GM12878 (cell line): ENCODE measurements at regions not wholly inside any gene's neighbourhood (a gene's known extent, or its start where the extent isn't known, plus 50 kb on each side); places are given as distances from the start of the nearest gene placed in this dataset.

Source experiments
- ATAC-seq: fragments of 200-7000 bp; cut with Tn5 transposase; 3 replicates; pipeline ENCODE4 v1.9.1; 2020; ENCODE audit warnings: mild to moderate bottlenecking, moderate library complexity
- BruUV-seq: library from RNA; stranded (reverse); fragments of 400-500 nt; replicated peaks from 2 replicates; lab custom pipeline; 2021; lab: Mats Ljungman, UMichigan
- CTCF ChIA-PET: fragments of 300-600 bp; sonication (Branson Sonifier 250); formaldehyde crosslinking; extraction: SDS; loops from one replicate; lab custom pipeline; 2021; ENCODE audit warnings: inconsistent platforms; lab: Yijun Ruan, JAX
- POLR2A ChIA-PET: fragments of 350-600 bp; formaldehyde crosslinking; extraction: SDS; loops from one replicate; lab custom pipeline; 2021; ENCODE audit warnings: inconsistent platforms; lab: Charles Lee
- RAD21 ChIA-PET: fragments of 300-600 bp; sonication (Branson Sonifier 250); formaldehyde crosslinking; loops from one replicate; lab custom pipeline; 2023; ENCODE audit warnings: antibody characterized with exemption; ENCODE audit not compliant: unreplicated experiment; lab: Charles Lee
- SMC1A ChIA-PET: fragments of 300-600 bp; sonication (Branson Sonifier 250); formaldehyde crosslinking; loops from one replicate; lab custom pipeline; 2023; ENCODE audit not compliant: unreplicated experiment, uncharacterized antibody; lab: Charles Lee
- DNase-seq: peaks from one replicate; pipeline ENCODE4 v3.0.0-alpha.2; 2011; ENCODE audit warnings: low read depth, low spot score
- FAIRE-seq: peaks from 3 replicates; lab custom pipeline; 2011; peaks lifted over from hg19 to GRCh38; lab: Jason Lieb, UNC
- H2AFZ ChIP-seq: 2 replicates; pipeline ENCODE4 v1.6.0; 2011; ENCODE audit warnings: low read depth, low read length, control low read depth; ENCODE audit not compliant: control insufficient read depth
- H3K27ac ChIP-seq: 2 replicates; pipeline ENCODE4 v1.5.1; 2011; ENCODE audit warnings: control low read depth; ENCODE audit not compliant: control insufficient read depth, insufficient read depth
- H3K27me3 ChIP-seq, 2 experiments: replicated peaks in 1 of 2; 2 replicates each; pipeline versions ENCODE4 v1.6.0 to v1.6.1; 2011; ENCODE audit warnings: low read length in 1 of 2; ENCODE audit not compliant: control insufficient read depth in 2 of 2, insufficient read depth in 2 of 2
- H3K36me3 ChIP-seq, 2 experiments: 2 replicates each; pipeline ENCODE4 v1.5.1; 2011; ENCODE audit warnings: low read length in 1 of 2; ENCODE audit not compliant: control insufficient read depth in 2 of 2, insufficient read depth in 2 of 2
- H3K4me1 ChIP-seq: 2 replicates; pipeline ENCODE4 v1.6.1; 2011; ENCODE audit warnings: mild to moderate bottlenecking, low read length, moderate library complexity, mixed read lengths; ENCODE audit not compliant: control insufficient read depth, insufficient read depth
- H3K4me2 ChIP-seq: 2 replicates; pipeline ENCODE4 v1.6.0; 2011; ENCODE audit warnings: control low read depth; ENCODE audit not compliant: control insufficient read depth, insufficient read depth
- H3K4me3 ChIP-seq: fragments of 200-600 bp; sonication (generic); 2 replicates; pipeline ENCODE4 v1.5.1; 2016
- H3K79me2 ChIP-seq: 2 replicates; pipeline ENCODE4 v1.6.0; 2011; ENCODE audit warnings: low read length; ENCODE audit not compliant: control insufficient read depth, insufficient read depth
- H3K9ac ChIP-seq: 2 replicates; pipeline ENCODE4 v1.8.0; 2011; ENCODE audit warnings: low read length, control low read depth, mixed read lengths; ENCODE audit not compliant: control insufficient read depth, insufficient read depth
- H3K9me3 ChIP-seq: replicated peaks from 3 replicates; pipeline ENCODE4 v1.5.1; 2011; ENCODE audit warnings: mild to moderate bottlenecking, low read length; ENCODE audit not compliant: control insufficient read depth, insufficient read depth
- H4K20me1 ChIP-seq: 2 replicates; pipeline ENCODE4 v1.6.0; 2011; ENCODE audit not compliant: control insufficient read depth, insufficient read depth
- CEBPZ ChIP-seq: fragments of 150-350 bp; IDR thresholded peaks from 2 replicates; pipeline ENCODE4 v1.6.1; 2016; ENCODE audit warnings: low read depth, low read length
- EP300 ChIP-seq, 2 experiments: fragments of 150-350 bp in 1 of 2; IDR thresholded peaks; 2 replicates each; pipeline ENCODE4 v1.6.1; 2011 to 2012; ENCODE audit warnings: low read depth in 2 of 2, low read length in 2 of 2, borderline replicate concordance in 1 of 2, improper control_type of control experiment in 1 of 2, inconsistent platforms in 1 of 2; ENCODE audit not compliant: control insufficient read depth in 1 of 2
- IRF3 ChIP-seq: fragments of 450-650 bp; IDR thresholded peaks from 2 replicates; pipeline ENCODE4 v1.6.1; 2014; ENCODE audit warnings: mild to moderate bottlenecking
- KLF5 ChIP-seq: fragments of 450-650 bp; IDR thresholded peaks from 2 replicates; pipeline ENCODE4 v1.6.1; 2014; ENCODE audit warnings: mild to moderate bottlenecking; ENCODE audit not compliant: partially characterized antibody
- NBN ChIP-seq: fragments of 450-650 bp; IDR thresholded peaks from 2 replicates; pipeline ENCODE4 v1.6.1; 2016
- NKRF ChIP-seq: fragments of 450-650 bp; conservative IDR thresholded peaks from 2 replicates; pipeline ENCODE4 v1.6.1; 2017; ENCODE audit warnings: mild to moderate bottlenecking, moderate library complexity
- PKNOX1 ChIP-seq: fragments of 450-650 bp; IDR thresholded peaks from 2 replicates; pipeline ENCODE4 v1.6.1; 2016; ENCODE audit warnings: mild to moderate bottlenecking
- POLR2AphosphoS2 ChIP-seq: IDR thresholded peaks from 2 replicates; pipeline ENCODE4 v1.6.1; 2011; ENCODE audit warnings: low read depth, mild to moderate bottlenecking, low read length, improper control_type of control experiment, moderate library complexity
- SMARCA5 ChIP-seq: fragments of 450-650 bp; IDR thresholded peaks from 2 replicates; pipeline ENCODE4 v1.6.1; 2017; ENCODE audit warnings: mild to moderate bottlenecking
- SREBF2 ChIP-seq: IDR thresholded peaks from 2 replicates; pipeline ENCODE4 v1.6.1; 2012; ENCODE audit warnings: mild to moderate bottlenecking, low read length
- ZNF384 ChIP-seq: IDR thresholded peaks from 2 replicates; pipeline ENCODE4 v1.6.1; 2012; ENCODE audit warnings: low read depth, mild to moderate bottlenecking, low read length, improper control_type of control experiment, borderline replicate concordance
- ZSCAN29 ChIP-seq: fragments of 450-650 bp; IDR thresholded peaks from 2 replicates; pipeline ENCODE4 v1.6.1; 2017; ENCODE audit warnings: mild to moderate bottlenecking, moderate library complexity
- WGBS: methylation state at CpG from one replicate; pipeline ENCODE4 v1.1.6; 2016; ENCODE audit warnings: low lambda C conversion rate; ENCODE audit not compliant: insufficient replicate concordance, insufficient coverage; ENCODE audit errors: missing lambda C conversion rate; 5-methylcytosine and 5-hydroxymethylcytosine counted together
- in situ Hi-C: fragments of 300-500 bp; cut with MboI; formaldehyde crosslinking; loops from 9 replicates; pipeline ENCODE4 v1.14.3; 2018; ENCODE audit warnings: mixed read lengths
- intact Hi-C: fragments of 100-400 bp; cut with micrococcal nuclease; formaldehyde crosslinking; loops from one replicate; pipeline ENCODE4 v1.14.2; 2022; ENCODE audit not compliant: unreplicated experiment
- TF ChIP-seq, protein P1 (sequence below): fragments of 450-650 bp; IDR thresholded peaks from 2 replicates; pipeline ENCODE4 v1.6.1; 2017; ENCODE audit warnings: mild to moderate bottlenecking, low read depth, inconsistent platforms; ENCODE audit not compliant: poor library complexity, severe bottlenecking
- TF ChIP-seq, protein P2 (sequence below): IDR thresholded peaks from 2 replicates; pipeline ENCODE4 v1.6.1; 2011; ENCODE audit warnings: low read depth, low read length, improper control_type of control experiment, borderline replicate concordance

DNA sequence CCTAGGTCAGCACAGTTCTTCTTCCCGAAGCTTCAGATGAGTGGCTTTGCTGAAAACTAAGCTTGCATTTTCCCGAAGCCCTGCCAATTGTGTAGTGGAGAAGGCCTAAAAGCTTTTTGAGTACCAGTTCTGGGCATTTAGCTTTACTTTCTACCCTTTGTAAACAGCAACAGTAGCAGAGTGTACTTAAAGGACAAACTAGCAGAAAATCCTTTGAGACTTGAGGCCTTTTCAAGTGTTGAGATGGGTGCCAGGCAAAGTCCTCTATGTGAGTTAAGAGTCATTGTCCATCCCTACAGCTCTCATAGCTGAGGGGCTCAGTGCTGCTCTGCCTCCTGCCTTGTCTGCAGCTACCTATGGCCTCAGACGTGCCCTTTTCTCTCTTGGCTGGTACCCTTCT lies 368.2 kb downstream of the CCSER2 start:
- WGBS = 12% methylated on average over 3 of the region's 3 CpGs
- in situ Hi-C loops = no loop called here
- FAIRE-seq = no peak
- no peak for TF ChIP-seq ZNF384
- TF ChIP-seq PKNOX1 = no peak
- no peak for TF ChIP-seq NBN
- TF ChIP-seq CEBPZ = no peak
- TF ChIP-seq ZSCAN29 = no peak
- TF ChIP-seq NKRF = no peak
- TF ChIP-seq, protein P1, sequence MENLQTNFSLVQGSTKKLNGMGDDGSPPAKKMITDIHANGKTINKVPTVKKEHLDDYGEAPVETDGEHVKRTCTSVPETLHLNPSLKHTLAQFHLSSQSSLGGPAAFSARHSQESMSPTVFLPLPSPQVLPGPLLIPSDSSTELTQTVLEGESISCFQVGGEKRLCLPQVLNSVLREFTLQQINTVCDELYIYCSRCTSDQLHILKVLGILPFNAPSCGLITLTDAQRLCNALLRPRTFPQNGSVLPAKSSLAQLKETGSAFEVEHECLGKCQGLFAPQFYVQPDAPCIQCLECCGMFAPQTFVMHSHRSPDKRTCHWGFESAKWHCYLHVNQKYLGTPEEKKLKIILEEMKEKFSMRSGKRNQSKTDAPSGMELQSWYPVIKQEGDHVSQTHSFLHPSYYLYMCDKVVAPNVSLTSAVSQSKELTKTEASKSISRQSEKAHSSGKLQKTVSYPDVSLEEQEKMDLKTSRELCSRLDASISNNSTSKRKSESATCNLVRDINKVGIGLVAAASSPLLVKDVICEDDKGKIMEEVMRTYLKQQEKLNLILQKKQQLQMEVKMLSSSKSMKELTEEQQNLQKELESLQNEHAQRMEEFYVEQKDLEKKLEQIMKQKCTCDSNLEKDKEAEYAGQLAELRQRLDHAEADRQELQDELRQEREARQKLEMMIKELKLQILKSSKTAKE = no peak
- TF ChIP-seq EP300 (IDR thresholded peaks at IDR 0.05; ENCODE audit: borderline replicate concordance in 1 of 2, control insufficient read depth in 1 of 2, low read depth in 2 of 2, low read length in 2 of 2) = no peak
- no peak for TF ChIP-seq IRF3
- TF ChIP-seq SMARCA5 = no peak
- TF ChIP-seq KLF5 = no peak
- TF ChIP-seq, protein P2, sequence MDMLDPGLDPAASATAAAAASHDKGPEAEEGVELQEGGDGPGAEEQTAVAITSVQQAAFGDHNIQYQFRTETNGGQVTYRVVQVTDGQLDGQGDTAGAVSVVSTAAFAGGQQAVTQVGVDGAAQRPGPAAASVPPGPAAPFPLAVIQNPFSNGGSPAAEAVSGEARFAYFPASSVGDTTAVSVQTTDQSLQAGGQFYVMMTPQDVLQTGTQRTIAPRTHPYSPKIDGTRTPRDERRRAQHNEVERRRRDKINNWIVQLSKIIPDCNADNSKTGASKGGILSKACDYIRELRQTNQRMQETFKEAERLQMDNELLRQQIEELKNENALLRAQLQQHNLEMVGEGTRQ = no peak
- TF ChIP-seq POLR2AphosphoS2 = no peak
- no peak for TF ChIP-seq SREBF2

More for the DNA sequence above, 368.2 kb downstream of the CCSER2 start:
- H3K9ac ChIP-seq = no peak overlapping the region
- ChIA-PET CTCF (no interaction called here), RAD21 (no interaction called here), SMC1A (interaction anchor here (1.3 kb wide), 1 partner anchor 20 kb away, joined by 4 read pairs; no protein-coding TSS in a partner anchor), POLR2A (no interaction called here)
- intact Hi-C loops = no loop called here
- ATAC-seq = no peak
- no peaks in the 10 kb centered on the region for H3K36me3 ChIP-seq
- no TSS peak for BruUV-seq
- H3K79me2 ChIP-seq = no peaks in the 10 kb centered on the region
- H4K20me1 ChIP-seq = no peaks in the 10 kb centered on the region
- DNase-seq = no peak
- no peaks in the 10 kb centered on the region; the same call in 2 of the 3 replicates for H3K9me3 ChIP-seq
- no peak overlapping the region for H2AFZ ChIP-seq
- H3K4me3 ChIP-seq = no peak overlapping the region
- H3K4me1 ChIP-seq = no peaks in the 10 kb centered on the region
- 0 out of 4 replicates have a peak, but pooled peaks cover 0 to 2% of the 10 kb centered on the region in 2 experiments for H3K27me3 ChIP-seq
- no peak overlapping the region for H3K27ac ChIP-seq
- no peak overlapping the region for H3K4me2 ChIP-seq
